Sigmoid colon (tissue), 6 donors: ENCODE measurements at regions not wholly inside any gene's neighbourhood (a gene's known extent, or its start where the extent isn't known, plus 50 kb on each side); places are given as distances from the start of the nearest gene placed in this dataset.

Experiments
- DNase-seq: peaks from one replicate; pipeline ENCODE4 v3.0.0-alpha.2; 2019
- H3K27ac ChIP-seq, 4 donors: fragments of 200-600 bp; sonication (generic); one replicate each; pipeline ENCODE4 v1.5.1; 2016 to 2019; ENCODE audit warnings: mild to moderate bottlenecking in 1 of 4
- H3K27me3 ChIP-seq, 3 donors: fragments of 200-600 bp; sonication (generic); one replicate each; pipeline ENCODE4 v1.5.1; 2019; ENCODE audit warnings: mild to moderate bottlenecking in 1 of 3
- H3K36me3 ChIP-seq, 4 donors: fragments of 200-600 bp; sonication (generic); one replicate each; pipeline ENCODE4 v1.5.1; 2016 to 2019
- H3K4me1 ChIP-seq, 4 donors: fragments of 200-600 bp; sonication (generic); one replicate each; pipeline ENCODE4 v1.5.1; 2017 to 2019
- H3K4me3 ChIP-seq, 4 donors: fragments of 200-600 bp; sonication (generic); one replicate each; pipeline ENCODE4 v1.5.1; 2017 to 2019; ENCODE audit warnings: mild to moderate bottlenecking in 2 of 4, moderate library complexity in 1 of 4
- H3K9me3 ChIP-seq, 4 donors: fragments of 200-600 bp in 3 of 4; sonication (generic) in 3 of 4; one replicate each; pipeline versions ENCODE4 v1.5.1 to v1.6.1; 2013 to 2019
- CTCF ChIP-seq, 4 experiments: fragments of 450-650 bp in 3 of 4; fragments of 200-600 bp in 1 of 4; IDR thresholded peaks; one replicate each; pipeline ENCODE4 v1.5.1; 2016 to 2019; ENCODE audit warnings: antibody characterized with exemption in 4 of 4, mild to moderate bottlenecking in 3 of 4, moderate library complexity in 2 of 4
- EP300 ChIP-seq, 4 donors: sonication (generic); formaldehyde crosslinking; IDR thresholded peaks; one replicate each; pipeline ENCODE4 v1.6.1; 2017; ENCODE audit warnings: antibody characterized with exemption in 4 of 4
- POLR2A ChIP-seq, 2 donors: fragments of 450-650 bp; IDR thresholded peaks; one replicate each; pipeline ENCODE4 v1.6.1; 2016; ENCODE audit warnings: antibody characterized with exemption in 2 of 2, mild to moderate bottlenecking in 2 of 2, moderate library complexity in 2 of 2
- POLR2AphosphoS5 ChIP-seq, 4 donors: sonication (generic); formaldehyde crosslinking; IDR thresholded peaks; one replicate each; pipeline ENCODE4 v1.6.1; 2017; ENCODE audit warnings: antibody characterized with exemption in 4 of 4
- WGBS, 2 donors: extraction: QIAGEN DNeasy Blood & Tissue Kit; methylation state at CpG; one replicate each; pipeline ENCODE4 v1.1.7; 2013; 5-methylcytosine and 5-hydroxymethylcytosine counted together
- intact Hi-C: fragments of 100-400 bp; cut with DNase I; formaldehyde crosslinking; loops from one replicate; pipeline ENCODE4 v1.15.1; 2023
- donor health status: healthy with polysubstance abuse.
- donor health status: healthy.

- no peak overlapping the region for H3K27ac ChIP-seq
- no peak for DNase-seq
- WGBS, 2 donors = 75 to 82% methylated on average over 2 of the region's 2 CpGs
- H3K4me1 ChIP-seq = no peaks in the 10 kb centered on the region
- TF ChIP-seq CTCF (IDR thresholded peaks at IDR 0.05) (no peak), POLR2AphosphoS5 (IDR thresholded peaks at IDR 0.05) (no peak), EP300 (IDR thresholded peaks at IDR 0.05) (no peak), POLR2A (IDR thresholded peaks at IDR 0.05) (no peak)
- no peaks in the 10 kb centered on the region for H3K27me3 ChIP-seq
- no peak overlapping the region for H3K4me3 ChIP-seq
- intact Hi-C loops = no loop called here
- H3K9me3 ChIP-seq = no peaks in the 10 kb centered on the region
- no peaks in the 10 kb centered on the region for H3K36me3 ChIP-seq
Observed at GRCh38 chr5:82561797-82562196, 283.6 kb upstream of the RPS23 start.

GRCh38 chr5:82560969-82561368 is 282.8 kb upstream of the RPS23 start:
- no peaks in the 10 kb centered on the region for H3K4me1 ChIP-seq
- DNase-seq = no peak
- no peak overlapping the region for H3K4me3 ChIP-seq
- WGBS, 2 donors = 61 to 85% methylated on average over 1 of the region's 1 CpG
- H3K9me3 ChIP-seq = no peaks in the 10 kb centered on the region
- H3K36me3 ChIP-seq = no peaks in the 10 kb centered on the region
- intact Hi-C loops = no loop called here
- H3K27me3 ChIP-seq = no peaks in the 10 kb centered on the region
- no peak overlapping the region for H3K27ac ChIP-seq
- TF ChIP-seq EP300 (IDR thresholded peaks at IDR 0.05) (no peak), CTCF (IDR thresholded peaks at IDR 0.05) (no peak), POLR2AphosphoS5 (IDR thresholded peaks at IDR 0.05) (no peak), POLR2A (IDR thresholded peaks at IDR 0.05) (no peak)

GRCh38 chr5:82560561-82560960 is 282.4 kb upstream of the RPS23 start:
- Histone ChIP-seq H3K27ac (no peak overlapping the region), H3K27me3 (no peaks in the 10 kb centered on the region), H3K4me1 (no peaks in the 10 kb centered on the region), H3K36me3 (no peaks in the 10 kb centered on the region), H3K4me3 (no peak overlapping the region), H3K9me3 (no peaks in the 10 kb centered on the region)
- no peak for DNase-seq
- intact Hi-C loops = no loop called here
- no peak for TF ChIP-seq EP300 (IDR thresholded peaks at IDR 0.05)
- no peak for TF ChIP-seq CTCF (IDR thresholded peaks at IDR 0.05)
- TF ChIP-seq POLR2AphosphoS5 (IDR thresholded peaks at IDR 0.05) = no peak
- 88 to 90% methylated on average over 4 of the region's 4 CpGs for WGBS, 2 donors

GRCh38 chr5:82551840-82552385 is 273.8 kb upstream of the RPS23 start:
- no peaks in the 10 kb centered on the region for H3K4me1 ChIP-seq
- intact Hi-C loops = no loop called here
- H3K27ac ChIP-seq = no peak overlapping the region
- no peak overlapping the region for H3K4me3 ChIP-seq
- no peaks in the 10 kb centered on the region for H3K36me3 ChIP-seq
- H3K27me3 ChIP-seq = no peaks in the 10 kb centered on the region
- 67 to 80% methylated on average over 4 of the region's 4 CpGs for WGBS, 2 donors
- TF ChIP-seq POLR2AphosphoS5 (IDR thresholded peaks at IDR 0.05) (no peak), CTCF (IDR thresholded peaks at IDR 0.05) (no peak), EP300 (IDR thresholded peaks at IDR 0.05) (no peak), POLR2A (IDR thresholded peaks at IDR 0.05) (no peak)
- DNase-seq = no peak
- H3K9me3 ChIP-seq = no peaks in the 10 kb centered on the region

- Histone ChIP-seq H3K36me3 (no peaks in the 10 kb centered on the region), H3K27ac (no peak overlapping the region), H3K27me3 (no peaks in the 10 kb centered on the region), H3K9me3 (no peaks in the 10 kb centered on the region), H3K4me3 (no peak overlapping the region), H3K4me1 (no peaks in the 10 kb centered on the region)
- intact Hi-C loops = no loop called here
- TF ChIP-seq POLR2A (IDR thresholded peaks at IDR 0.05) (no peak), POLR2AphosphoS5 (IDR thresholded peaks at IDR 0.05) (no peak), EP300 (IDR thresholded peaks at IDR 0.05) (no peak), CTCF (IDR thresholded peaks at IDR 0.05) (no peak)
- DNase-seq = no peak
Observed at GRCh38 chr5:82551192-82551591, 273.0 kb upstream of the RPS23 start.
